ENCODE measurements at regions not wholly inside any gene's neighbourhood (a gene's known extent, or its start where the extent isn't known, plus 50 kb on each side); places are given as distances from the start of the nearest gene placed in this dataset.

DNA sequence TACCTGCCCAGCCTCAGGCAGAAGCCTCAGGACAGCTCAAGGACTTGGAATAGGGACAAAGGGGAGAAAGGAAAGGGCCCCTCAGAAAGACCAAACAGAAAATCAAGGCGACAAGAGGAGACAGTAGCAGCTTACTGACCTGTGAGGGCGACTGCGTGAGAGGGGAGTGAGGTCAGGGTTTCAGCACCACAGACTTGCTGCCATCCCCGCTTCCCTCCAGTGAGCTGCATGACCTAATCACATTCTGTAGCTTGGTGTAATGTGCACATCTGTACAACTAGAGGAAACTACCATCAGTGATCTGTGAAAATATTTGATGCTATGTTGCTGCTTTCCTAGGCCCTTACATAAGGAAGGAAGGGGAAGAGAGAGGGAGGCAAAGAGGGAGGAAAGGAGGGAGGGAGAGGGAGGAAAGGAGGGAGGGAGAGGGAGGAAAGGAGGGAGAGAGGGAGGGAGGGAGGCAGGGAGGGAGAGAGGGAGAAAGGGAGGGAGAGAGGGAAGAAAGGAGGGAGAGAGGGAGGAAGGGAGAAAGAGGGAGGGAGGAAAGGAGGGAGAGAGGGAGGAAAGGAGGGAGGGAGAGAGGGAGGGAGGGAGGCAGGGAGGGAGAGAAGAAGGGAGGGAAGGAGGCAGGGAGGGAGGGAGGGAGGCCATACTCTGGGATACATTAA is 404.9 kb upstream of the CDH5 start:
- Histone ChIP-seq H3K4me3 (ENCODE audit: low read length) (no peak overlapping the region), H3K4me2 (ENCODE audit: low read length) (no peak overlapping the region), H3F3A (ENCODE audit: control insufficient read depth, insufficient read depth) (no peaks in the 10 kb centered on the region), H3K9me3 (ENCODE audit: control insufficient read depth, insufficient read depth, low read length) (no peaks in the 10 kb centered on the region), H3K27me3 (ENCODE audit: control insufficient read depth, low read length) (no peaks in the 10 kb centered on the region), H3K9me2 (replicated peaks; ENCODE audit: control insufficient read depth, low read length) (no peaks in the 10 kb centered on the region), H3K79me2 (ENCODE audit: control insufficient read depth, low read length) (no peaks in the 10 kb centered on the region), H3K27ac (ENCODE audit: low read depth, low read length) (no peak overlapping the region), H4K20me1 (ENCODE audit: control insufficient read depth, insufficient read depth, low read depth, low read length) (no peaks in the 10 kb centered on the region), H3K36me3 (ENCODE audit: control insufficient read depth, low read length) (no peaks in the 10 kb centered on the region), H3K4me1 (ENCODE audit: control insufficient read depth, low read length) (no peaks in the 10 kb centered on the region)
- TF ChIP-seq EZH2phosphoT487 (IDR thresholded peaks at IDR 0.05; ENCODE audit: borderline replicate concordance, low read length) = no peak
- TF ChIP-seq, protein P1, sequence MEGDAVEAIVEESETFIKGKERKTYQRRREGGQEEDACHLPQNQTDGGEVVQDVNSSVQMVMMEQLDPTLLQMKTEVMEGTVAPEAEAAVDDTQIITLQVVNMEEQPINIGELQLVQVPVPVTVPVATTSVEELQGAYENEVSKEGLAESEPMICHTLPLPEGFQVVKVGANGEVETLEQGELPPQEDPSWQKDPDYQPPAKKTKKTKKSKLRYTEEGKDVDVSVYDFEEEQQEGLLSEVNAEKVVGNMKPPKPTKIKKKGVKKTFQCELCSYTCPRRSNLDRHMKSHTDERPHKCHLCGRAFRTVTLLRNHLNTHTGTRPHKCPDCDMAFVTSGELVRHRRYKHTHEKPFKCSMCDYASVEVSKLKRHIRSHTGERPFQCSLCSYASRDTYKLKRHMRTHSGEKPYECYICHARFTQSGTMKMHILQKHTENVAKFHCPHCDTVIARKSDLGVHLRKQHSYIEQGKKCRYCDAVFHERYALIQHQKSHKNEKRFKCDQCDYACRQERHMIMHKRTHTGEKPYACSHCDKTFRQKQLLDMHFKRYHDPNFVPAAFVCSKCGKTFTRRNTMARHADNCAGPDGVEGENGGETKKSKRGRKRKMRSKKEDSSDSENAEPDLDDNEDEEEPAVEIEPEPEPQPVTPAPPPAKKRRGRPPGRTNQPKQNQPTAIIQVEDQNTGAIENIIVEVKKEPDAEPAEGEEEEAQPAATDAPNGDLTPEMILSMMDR (IDR thresholded peaks at IDR 0.05; ENCODE audit: low read depth, low read length, poor library complexity, severe bottlenecking) = no peak

DNA sequence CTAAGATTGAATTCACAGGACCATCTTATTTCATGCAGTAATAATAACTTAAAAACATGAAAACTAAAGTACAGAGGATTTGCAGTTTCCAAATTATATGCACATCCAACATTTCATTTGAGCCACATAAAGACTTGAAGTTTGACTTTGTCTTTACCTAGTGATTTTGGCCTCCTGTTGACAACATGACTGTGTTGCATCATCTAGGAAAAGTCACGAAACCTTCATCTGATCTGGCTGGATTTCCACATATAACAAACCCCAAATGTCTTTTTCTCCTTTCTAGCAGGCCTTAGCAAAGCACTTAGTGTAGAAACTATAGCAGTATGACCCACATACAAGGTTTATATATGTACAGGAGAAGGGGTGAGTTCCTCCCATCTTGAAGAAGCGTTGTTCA is 406.5 kb upstream of the CDH5 start:
- Histone ChIP-seq H3F3A (ENCODE audit: control insufficient read depth, insufficient read depth) (no peaks in the 10 kb centered on the region), H3K4me1 (ENCODE audit: control insufficient read depth, low read length) (no peaks in the 10 kb centered on the region), H3K9me2 (replicated peaks; ENCODE audit: control insufficient read depth, low read length) (no peaks in the 10 kb centered on the region), H3K36me3 (ENCODE audit: control insufficient read depth, low read length) (no peaks in the 10 kb centered on the region), H4K20me1 (ENCODE audit: control insufficient read depth, insufficient read depth, low read depth, low read length) (no peaks in the 10 kb centered on the region), H3K9me3 (ENCODE audit: control insufficient read depth, insufficient read depth, low read length) (no peaks in the 10 kb centered on the region), H3K4me3 (ENCODE audit: low read length) (no peak overlapping the region), H3K27ac (ENCODE audit: low read depth, low read length) (no peak overlapping the region), H3K79me2 (ENCODE audit: control insufficient read depth, low read length) (no peaks in the 10 kb centered on the region), H3K4me2 (ENCODE audit: low read length) (no peak overlapping the region), H3K27me3 (ENCODE audit: control insufficient read depth, low read length) (no peaks in the 10 kb centered on the region)
- TF ChIP-seq EZH2phosphoT487 (IDR thresholded peaks at IDR 0.05; ENCODE audit: borderline replicate concordance, low read length) = no peak
- TF ChIP-seq, protein P1 (IDR thresholded peaks at IDR 0.05; ENCODE audit: low read depth, low read length, poor library complexity, severe bottlenecking) = no peak

DNA sequence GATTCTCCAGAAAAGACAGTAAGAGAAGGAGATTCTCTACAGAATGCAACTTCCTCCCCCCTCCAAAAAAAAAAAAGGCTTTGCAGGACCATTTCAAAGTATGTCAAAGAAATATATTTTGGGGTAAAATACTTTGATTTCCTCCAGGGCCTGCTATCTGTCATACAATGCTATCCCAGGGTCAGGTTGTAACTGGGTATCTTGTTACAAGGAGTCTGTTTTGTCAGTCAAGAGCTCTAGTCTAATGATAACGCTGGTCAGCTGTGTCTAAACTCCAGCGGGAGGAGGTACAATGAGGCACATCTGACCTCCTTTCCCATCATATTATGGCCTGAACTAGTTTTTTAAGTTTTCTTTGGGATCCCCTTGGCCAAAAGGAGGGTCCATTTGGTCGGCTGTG is 408.4 kb upstream of the CDH5 start:
- Histone ChIP-seq H3K27ac (ENCODE audit: low read depth, low read length) (no peak overlapping the region), H3K4me3 (ENCODE audit: low read length) (no peak overlapping the region), H3K9me3 (ENCODE audit: control insufficient read depth, insufficient read depth, low read length) (no peaks in the 10 kb centered on the region), H3K36me3 (ENCODE audit: control insufficient read depth, low read length) (no peaks in the 10 kb centered on the region), H3K27me3 (ENCODE audit: control insufficient read depth, low read length) (no peaks in the 10 kb centered on the region), H3K9me2 (replicated peaks; ENCODE audit: control insufficient read depth, low read length) (no peaks in the 10 kb centered on the region), H3F3A (ENCODE audit: control insufficient read depth, insufficient read depth) (no peaks in the 10 kb centered on the region), H4K20me1 (ENCODE audit: control insufficient read depth, insufficient read depth, low read depth, low read length) (no peaks in the 10 kb centered on the region), H3K79me2 (ENCODE audit: control insufficient read depth, low read length) (no peaks in the 10 kb centered on the region), H3K4me2 (ENCODE audit: low read length) (no peak overlapping the region), H3K4me1 (ENCODE audit: control insufficient read depth, low read length) (no peaks in the 10 kb centered on the region)
- no peak for TF ChIP-seq EZH2phosphoT487 (IDR thresholded peaks at IDR 0.05; ENCODE audit: borderline replicate concordance, low read length)
- TF ChIP-seq, protein P1 (IDR thresholded peaks at IDR 0.05; ENCODE audit: low read depth, low read length, poor library complexity, severe bottlenecking) = no peak

All from DOHH2 (cell line).